GM23248 (cell line): ENCODE measurements at regions not wholly inside any gene's neighbourhood (a gene's known extent, or its start where the extent isn't known, plus 50 kb on each side); places are given as distances from the start of the nearest gene placed in this dataset.

Experiments
- EZH2 ChIP-seq: fragments of 200-600 bp; sonication (generic); IDR thresholded peaks from 2 replicates; pipeline ENCODE4 v1.6.1; 2018; ENCODE audit warnings: antibody characterized with exemption, mild to moderate bottlenecking; ENCODE audit not compliant: insufficient read depth, poor library complexity, severe bottlenecking
- EZH2phosphoT487 ChIP-seq: fragments of 200-600 bp; sonication (generic); IDR thresholded peaks from 2 replicates; pipeline ENCODE4 v1.6.1; 2018; ENCODE audit warnings: antibody characterized with exemption, moderate library complexity, mild to moderate bottlenecking, low read depth; ENCODE audit not compliant: insufficient read depth

DNA sequence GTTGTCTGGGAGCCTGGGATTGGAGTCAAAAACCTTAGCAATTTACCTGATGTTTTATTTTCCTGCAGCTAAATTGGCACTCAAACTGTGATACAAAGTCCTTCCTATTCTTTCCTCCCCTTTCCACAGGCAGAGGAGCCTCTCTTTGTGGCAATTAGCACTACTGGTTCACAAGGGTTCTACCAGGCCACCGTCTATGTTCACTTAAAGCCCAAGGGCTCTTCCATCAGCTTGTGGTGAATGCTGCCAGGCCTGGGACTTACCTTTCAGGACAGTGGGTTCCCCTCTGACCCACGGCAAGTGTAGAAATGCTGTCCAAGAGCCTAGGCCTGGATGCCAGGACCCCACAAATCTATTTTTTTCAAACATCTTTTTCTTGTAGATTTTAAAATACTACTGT, 251.9 kb upstream of the B3GALT2 start:
- TF ChIP-seq EZH2, result no peak
- TF ChIP-seq EZH2phosphoT487, result no peak
